ENCODE measurements at regions not wholly inside any gene's neighbourhood (a gene's known extent, or its start where the extent isn't known, plus 50 kb on each side); places are given as distances from the start of the nearest gene placed in this dataset.

DNA sequence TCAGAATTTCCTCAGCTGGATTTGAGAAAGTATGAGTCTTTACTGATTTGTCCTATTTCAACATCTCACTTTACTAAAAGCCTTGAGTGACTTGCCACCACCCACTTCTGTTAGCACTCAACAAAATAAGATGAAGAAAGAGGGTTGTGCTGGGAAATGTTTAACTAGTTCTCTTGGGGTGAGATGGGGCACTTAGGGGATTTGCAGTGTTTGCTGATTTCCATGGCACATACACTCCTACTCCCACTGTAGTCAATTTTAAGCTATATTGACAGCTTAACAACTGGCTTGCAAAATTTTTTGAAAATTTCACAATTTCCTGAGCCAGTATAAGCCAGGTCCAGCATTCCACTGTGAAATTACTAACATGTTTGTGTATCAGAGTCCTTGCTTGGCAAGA lies 463.1 kb upstream of the ARHGEF26 start:
- DNase-seq (ENCODE audit: low read depth) = no peak

DNA sequence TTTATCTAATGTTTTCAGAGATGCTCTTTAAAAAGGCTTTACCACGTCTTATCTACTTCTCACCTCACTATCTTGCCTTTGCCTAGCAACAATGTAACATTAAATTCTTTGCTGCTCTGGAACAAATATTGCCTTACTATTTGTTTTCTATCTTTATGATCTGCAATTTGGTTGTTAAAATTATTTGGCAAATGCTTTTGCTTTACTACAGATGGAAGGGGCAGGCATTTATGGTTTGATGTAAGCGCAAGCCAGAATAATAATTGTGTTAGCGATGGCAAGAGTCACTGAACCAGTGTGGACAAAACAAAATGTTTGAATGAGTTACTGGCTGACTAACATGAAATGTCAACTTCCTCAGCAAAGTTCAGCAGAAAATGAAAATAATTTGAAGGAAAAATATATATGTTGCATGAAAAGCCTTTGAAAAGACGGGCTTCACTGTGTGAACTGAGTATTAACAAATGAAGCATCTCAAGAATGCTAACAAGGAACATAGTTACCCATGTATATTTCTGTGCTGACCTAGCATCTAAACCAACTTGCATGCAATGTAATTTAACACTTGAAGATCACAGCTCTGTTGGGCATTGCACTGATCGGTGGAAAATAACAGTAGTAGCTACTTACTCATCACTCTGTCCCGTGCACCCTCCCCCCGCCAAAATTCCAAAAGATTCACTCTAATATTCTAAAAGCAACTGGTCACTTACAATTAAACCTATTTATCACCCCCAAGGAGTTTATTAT lies 454.0 kb upstream of the ARHGEF26 start:
- DNase-seq (ENCODE audit: low read depth) = no peak

DNA sequence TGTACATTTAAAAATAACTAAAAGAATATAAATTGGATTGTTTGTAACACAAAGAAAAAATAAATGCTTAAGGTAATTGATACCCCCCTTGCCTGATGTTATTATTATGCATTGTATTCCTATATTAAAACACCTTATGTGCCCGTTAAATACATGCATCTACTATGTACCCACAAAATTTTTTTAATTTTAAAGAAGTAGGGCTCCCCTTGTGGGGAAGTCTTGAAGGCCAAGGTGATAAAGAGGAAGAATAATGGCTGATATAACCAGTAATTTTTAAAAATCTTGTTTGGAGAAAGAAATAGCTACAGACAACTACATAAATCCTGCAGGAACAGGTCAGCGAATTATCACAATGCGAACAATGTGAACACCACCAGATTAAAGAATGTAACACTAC lies 451.7 kb upstream of the ARHGEF26 start:
- DNase-seq (ENCODE audit: low read depth) = no peak

DNA sequence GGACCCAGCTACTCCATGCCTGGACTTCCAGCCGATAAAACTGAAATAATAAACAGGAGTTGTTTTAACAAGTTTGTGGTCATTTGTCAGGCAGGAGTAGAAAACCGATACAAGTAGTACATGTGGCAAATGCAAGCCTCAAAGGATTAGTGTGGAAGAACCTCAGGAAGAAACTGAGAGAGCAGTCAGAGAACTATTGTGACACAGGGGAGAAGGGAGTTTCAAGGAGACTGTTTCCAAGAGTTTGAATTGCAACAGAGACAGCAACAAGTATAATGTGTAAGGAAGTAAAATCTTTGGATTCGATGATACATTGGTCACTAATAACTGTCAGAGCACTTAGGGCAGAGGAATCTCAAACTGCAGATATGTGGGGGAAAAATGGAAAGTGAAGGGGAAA lies 450.6 kb upstream of the ARHGEF26 start:
- DNase-seq (ENCODE audit: low read depth) = no peak

DNA sequence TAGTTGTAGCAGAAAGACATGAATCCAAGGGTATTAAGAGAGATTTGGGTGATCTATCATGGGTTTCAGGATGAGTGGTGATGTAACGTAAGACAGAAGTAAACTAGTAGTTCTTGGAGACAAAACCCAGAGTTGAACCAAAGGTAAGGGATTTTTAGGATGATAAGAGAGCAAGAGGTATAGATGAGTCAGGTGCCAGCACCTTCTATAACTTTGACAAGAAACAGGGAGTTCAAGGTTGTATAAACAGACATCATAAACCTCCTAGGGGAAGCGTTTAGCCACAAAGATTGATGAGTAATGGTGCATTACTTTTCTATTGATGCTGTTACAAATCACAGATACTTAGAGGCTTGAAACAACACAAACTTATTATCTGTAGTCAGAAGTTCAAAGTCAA lies 447.3 kb upstream of the ARHGEF26 start:
- DNase-seq (ENCODE audit: low read depth) = no peak

DNA sequence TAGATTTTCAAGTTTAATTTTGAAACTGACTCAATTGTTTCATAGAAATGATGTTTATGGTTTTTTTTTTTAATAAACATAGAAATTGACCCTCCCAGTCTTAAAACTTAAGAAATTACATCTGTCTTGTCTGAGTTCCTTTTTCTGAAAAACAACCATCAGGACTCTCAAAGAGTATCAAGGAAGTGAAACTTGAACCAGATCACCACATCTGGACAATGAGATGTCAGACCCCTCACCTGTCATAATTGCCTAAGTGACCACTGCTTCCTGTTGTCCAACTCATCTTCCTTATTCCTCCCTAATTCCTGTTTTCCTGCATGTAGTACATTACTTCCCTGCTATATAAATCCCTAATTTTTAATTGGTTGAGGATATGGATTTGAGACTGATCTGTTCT lies 441.5 kb upstream of the ARHGEF26 start:
- DNase-seq (ENCODE audit: low read depth) = no peak

DNA sequence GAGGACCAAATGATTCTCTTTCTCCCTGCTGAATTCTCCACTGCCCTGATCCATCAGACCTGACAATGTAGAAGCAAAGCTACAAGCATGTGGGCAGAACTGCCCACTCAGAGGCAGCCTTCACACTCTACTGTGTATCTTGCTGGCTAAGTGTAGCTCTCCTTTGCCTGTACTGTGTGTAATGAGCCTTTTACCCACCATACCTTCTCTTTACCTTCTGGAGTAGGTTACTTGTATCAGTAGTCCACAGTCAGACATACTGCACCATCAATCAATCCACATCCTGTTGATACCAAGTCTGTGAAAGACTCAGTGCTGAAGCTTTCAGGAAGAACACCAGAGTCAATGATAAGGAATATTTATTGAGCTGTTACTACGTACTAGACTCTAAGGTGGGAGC lies 440.7 kb upstream of the ARHGEF26 start:
- DNase-seq (ENCODE audit: low read depth) = no peak

DNA sequence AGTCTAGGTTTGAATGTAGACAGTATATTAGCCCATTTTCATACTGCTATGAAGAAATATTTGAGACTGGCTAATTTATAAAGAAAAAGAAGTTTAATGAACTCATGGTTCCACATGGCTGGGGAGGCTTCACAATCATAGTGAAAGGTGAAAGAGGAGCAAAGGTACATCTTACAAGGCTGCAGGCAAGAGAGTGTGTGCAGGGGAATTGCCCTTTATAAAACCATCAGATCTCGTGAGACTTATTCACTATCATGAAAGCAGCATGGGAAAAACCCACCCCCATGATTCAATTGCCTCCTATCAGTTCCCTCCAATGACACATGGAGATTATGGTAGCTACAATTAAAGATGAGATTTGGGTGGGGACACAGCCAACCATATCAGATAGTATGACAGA lies 440.1 kb upstream of the ARHGEF26 start:
- DNase-seq (ENCODE audit: low read depth) = no peak

DNA sequence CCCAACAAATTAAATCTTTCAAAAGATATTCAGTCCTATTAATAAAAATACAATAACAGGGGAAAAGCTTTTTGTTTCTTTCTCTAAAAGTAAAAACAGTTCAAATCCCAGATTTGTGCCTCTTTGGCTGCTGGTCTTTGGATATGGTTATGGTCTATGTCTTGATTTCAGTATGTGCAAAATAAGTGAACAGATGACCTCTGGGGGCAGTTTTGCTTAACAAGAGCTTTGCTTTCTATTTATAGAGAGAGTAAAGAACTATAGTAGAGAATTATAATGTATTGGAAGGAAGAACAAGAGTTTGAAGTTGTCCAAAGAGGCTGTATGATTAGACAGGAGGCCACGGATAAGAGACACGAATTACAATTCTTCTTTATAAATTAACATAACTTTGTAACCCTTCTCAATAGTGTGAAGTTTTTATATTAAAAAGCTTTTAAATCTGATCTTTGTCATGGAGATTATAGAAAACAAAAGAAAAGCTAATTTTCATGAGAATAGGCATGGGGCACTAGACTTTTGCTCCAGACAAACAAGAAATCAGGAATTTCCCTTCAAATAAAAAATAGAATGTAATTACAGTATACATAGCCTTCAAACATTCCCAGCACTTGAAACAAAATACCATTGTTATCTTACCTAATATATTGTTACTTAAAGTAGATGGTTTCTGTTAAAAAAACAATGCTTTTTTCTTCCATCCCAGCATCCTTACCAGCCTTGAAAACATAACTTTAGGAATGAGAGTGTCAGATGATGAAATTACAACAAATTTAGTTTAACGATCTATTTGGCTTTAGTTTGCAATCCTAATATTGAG lies 432.7 kb upstream of the ARHGEF26 start:
- DNase-seq (ENCODE audit: low read depth) = no peak

DNA sequence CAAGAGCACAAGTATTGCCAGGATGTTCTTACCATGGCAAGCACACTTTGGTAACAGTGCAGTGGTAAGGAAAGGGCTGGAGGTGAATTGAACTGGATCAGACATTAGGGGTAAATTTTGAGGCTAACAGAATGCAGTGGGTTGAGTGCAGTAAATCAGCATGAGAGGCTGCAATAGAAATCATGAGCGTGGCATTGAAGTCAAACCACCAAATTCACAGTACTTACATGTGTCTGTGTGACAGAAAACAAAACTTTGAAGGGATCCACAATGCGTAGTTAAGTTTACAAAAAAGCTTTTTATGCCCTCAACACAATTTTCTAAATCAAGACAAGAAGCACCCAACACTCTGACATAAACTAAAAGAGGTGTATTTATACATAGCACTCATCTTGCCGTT lies 428.0 kb upstream of the ARHGEF26 start:
- no peak for DNase-seq (ENCODE audit: low read depth)

DNA sequence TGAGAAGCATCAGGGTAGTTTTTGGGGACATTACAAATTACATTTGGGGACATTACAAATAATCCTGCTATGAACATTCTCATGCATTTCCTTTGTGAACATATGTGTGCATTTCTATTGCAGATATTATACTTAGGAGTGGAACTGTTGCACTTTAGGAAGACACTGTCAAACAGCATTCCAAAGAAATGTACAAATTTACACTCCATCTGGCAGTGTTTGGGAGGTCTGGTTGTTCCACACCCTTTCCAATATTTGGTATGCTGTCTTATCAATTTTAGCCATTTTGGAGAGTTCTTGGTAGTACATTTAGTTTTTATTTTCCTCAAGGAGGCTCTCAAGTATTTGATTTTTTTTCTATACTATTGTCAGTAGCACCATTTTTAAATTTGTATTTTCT lies 419.1 kb upstream of the ARHGEF26 start:
- no peak for DNase-seq (ENCODE audit: low read depth)

DNA sequence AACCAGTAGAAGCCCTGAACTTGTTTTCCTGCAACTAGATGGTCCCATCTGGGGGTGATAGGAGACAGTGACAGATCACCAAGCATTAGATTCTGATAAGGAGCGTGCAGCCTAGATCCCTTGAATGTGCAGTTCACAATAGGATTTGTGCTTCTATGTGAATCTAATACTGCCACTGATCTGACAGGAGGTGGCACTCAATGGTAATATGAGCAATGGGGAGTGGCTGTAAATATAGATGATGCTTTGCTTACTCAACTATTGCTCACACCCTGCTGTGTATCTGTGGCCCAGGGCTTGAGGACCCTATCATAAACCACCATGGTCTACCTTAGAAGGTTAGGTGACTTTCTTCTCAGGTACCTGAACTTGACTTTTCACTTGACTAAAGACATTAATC lies 417.1 kb upstream of the ARHGEF26 start:
- no peak for DNase-seq (ENCODE audit: low read depth)

DNA sequence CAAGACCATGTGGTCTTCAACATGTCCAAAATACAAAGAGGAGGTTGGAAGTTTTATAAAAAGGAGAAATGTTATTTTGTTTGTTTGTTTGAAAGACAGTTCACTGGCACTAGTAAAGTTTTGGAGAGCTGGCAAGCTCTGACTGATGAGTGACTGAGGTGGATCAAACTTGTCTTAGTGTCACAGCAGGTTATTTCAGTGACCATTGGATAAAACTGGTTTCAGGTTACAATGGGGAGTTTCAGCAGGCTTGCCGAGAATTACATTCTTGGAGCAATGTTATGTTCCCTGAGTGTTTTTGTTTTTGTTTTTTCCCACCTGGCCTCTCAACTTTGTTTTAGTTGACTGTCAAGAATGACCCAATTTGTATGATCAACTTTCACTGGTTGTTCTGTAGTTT lies 414.5 kb upstream of the ARHGEF26 start:
- DNase-seq (ENCODE audit: low read depth) = no peak

DNA sequence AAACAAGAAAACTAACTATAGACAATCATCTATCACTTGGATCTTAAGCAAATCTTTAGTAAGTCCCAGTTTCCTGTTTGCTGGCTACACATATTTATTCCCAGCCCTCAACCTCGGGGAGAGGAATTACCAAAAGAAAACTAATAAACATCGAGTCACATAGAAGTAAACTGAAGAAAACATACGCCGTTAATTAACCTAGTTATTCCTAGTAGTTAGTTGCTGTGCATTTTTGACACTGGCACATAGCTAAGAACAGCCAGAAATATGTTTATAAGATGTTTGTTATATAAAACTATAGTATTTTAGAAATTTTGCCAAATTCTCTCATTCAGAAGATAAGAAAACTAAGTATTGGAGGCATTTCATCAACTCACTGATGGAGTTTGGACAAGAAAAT lies 407.2 kb upstream of the ARHGEF26 start:
- DNase-seq (ENCODE audit: low read depth) = no peak

DNA sequence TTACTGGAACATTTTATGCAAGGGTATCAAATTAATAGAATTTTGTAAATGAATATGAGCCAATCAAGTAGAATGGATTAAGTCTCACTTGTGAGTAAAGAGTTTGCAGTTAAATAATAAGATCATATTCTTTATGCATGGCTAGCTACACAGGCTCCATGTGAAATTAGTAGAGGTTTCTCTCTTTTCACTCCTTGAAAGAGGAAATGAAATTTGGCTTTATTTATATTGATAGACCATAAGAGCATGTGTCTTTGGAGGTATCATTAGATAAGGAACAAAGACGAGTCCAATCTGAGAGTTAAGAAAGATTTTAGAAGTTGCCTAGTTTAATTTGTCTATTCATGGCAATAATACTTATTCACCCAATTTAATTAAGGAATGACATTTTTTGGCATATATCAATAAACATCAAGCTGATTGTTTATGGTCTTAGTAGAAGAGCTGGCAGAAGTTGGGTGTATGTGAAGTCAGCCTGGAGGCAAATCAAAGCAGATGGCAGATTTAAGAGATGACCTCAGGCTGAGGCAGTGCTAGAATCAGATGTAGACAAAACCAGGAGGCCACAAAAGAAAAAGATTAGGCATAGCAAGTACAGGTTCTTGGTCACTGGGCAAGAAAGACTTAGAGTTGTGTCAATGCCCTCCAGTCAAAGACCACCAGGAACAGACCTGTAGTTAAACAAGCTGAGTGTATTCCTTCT lies 406.5 kb upstream of the ARHGEF26 start:
- DNase-seq (ENCODE audit: low read depth) = no peak

DNA sequence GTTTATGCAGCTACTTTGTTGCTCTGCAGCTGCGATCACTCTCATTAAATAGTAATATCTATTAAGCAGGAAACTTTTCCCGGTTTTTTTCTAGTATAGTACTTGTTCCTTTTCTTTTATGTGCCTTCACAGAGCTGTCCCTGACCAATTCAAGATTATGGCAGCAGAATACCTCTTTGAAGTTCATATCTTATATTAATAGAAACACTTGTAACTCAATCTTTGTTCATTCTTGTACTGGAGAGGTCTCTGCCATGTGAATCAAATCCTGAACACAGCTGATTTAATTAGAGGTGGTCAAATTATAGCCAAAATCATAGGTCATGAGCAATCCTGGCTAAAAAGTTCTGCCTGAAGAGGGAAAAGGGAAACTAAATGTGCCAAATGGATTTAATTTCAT lies 399.0 kb upstream of the ARHGEF26 start:
- no peak for DNase-seq (ENCODE audit: low read depth)

DNA sequence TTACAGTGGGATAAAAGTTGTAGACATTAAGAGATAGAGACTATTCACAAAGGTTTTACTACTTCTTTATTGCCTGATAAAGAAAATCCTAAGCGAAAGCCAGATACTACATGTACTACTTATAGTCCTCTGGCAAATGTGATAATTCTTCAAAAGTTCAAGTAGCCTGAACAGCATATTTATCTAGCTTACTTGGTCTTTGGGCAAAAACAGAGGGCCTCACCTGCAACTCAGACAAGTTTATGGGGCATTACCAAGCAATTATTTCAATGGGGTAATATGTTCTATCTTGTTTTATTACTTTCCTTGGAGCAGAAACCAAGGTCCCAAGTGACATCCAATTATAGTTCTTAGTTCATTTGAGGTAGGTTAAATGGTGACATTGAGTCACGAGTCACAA lies 390.1 kb upstream of the ARHGEF26 start:
- no peak for DNase-seq (ENCODE audit: low read depth)

DNA sequence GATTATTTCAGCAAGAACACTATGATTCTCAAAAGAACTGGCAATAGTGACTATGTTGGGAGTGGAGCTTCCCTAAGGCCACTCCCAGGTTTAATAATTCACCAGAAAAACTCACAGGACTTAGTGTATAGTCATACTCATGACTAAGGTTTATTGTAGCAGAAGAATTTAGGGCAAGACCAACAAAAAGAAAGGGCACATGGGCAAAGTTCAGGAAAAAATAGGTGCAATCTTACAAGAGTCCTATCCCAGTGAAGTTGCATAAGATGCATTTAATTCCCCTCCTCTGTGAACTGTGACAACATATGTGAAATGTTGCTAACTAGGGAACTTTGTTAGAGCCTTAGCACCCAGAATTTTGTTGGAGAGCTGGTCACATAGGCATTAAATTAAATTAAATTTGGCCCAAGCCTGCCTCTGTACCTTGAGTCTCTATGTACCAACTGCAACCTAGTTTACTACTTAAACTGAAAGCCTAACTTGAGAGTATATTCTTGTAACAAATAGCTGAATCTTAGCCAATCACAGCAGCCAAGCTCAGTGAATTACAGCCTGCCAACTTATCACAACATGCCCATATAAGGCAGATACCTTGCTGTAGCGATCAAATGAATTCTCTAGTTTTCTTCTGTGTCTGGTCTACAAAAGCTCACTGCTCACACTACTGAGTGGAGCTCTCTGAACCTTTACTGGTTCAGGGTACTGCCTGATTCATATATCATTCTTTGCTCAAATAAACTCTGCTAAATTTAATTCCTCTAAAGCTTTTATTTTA lies 386.2 kb upstream of the ARHGEF26 start:
- no peak for DNase-seq (ENCODE audit: low read depth)

DNA sequence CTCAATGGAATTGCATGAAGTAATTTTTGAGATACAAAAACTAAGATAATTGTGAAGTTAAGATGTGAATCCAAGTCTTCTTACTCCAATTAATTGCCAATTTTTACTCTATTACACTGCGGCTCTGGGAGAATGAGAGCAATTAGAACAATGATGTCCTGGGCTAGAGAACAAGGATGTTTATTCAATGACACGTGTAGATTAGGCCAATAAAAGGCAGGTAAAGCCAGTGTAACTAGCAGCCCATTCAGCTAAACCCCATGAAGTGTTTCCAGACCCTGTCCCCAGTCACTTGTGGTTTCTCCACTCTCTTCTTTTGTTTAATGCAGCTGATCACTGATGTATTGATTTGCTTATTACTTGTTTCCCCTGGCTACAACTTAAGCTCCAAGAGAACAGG lies 381.1 kb upstream of the ARHGEF26 start:
- no peak for DNase-seq (ENCODE audit: low read depth)

DNA sequence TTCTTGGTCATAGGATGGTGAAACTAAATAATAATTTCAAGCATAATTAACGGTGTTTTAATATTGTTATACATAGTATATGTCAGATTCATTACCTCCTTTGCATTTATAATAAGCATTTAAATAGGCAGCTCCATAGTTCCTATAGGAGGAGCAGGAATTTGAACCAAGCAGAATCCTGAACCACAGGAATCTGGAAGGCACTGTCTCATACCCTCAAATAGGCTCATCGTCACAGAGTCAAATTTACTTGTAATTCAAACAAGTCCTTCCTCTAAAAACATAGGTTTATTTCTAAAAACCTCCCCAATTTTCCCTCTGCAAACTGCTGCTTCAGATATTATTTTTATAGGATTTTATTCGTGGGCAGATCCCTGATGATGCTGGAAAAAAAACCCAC lies 376.3 kb upstream of the ARHGEF26 start:
- no peak for DNase-seq (ENCODE audit: low read depth)

DNA sequence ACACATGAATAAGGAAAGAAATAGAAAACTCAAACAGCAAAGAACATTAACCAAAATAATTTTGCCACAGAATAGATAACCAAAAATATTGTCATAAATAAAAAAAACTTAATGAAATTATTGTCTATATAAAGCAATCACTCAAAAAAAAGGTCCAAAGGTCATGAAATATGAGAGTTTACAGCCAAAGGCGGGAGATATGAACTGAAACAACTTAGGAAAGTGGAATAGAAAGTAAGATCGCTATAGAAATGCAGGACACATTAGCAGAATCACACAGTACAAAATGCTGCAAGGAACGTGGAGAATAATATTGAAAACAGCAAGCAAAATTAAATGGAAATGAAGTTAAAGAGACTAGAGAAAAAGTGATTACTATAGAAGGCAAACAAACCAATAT lies 375.0 kb upstream of the ARHGEF26 start:
- no peak for DNase-seq (ENCODE audit: low read depth)

DNA sequence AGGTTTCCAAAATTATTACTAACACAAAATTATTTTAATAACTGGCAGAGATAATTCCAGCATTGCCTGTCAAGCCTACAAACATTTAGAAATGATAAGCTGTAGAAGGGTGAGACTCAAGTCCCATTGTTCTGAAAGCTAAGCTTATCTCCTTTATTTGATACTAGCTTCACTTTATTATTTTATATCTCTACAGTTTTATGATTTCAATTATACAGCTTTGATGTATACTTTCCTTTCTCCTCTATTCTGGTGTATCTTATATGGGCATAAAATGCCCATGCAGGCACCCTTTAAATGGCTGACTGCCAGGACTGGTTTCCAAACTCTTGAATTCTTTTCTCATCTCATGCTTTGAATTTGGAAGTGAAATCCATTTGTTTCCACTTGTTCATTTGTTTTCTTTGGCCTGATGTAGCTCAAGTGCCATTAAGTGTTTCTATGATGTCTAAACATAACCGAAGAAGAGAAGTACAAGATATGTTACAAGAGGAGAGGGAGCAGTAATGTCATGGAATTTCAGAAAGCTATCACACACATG lies 372.1 kb upstream of the ARHGEF26 start:
- DNase-seq (ENCODE audit: low read depth) = no peak
